Tibial artery (tissue), 4 donors: ENCODE measurements at regions not wholly inside any gene's neighbourhood (a gene's known extent, or its start where the extent isn't known, plus 50 kb on each side); places are given as distances from the start of the nearest gene placed in this dataset.

Experiments
- DNase-seq, 2 donors: peaks; one replicate each; pipeline ENCODE4 v3.0.0-alpha.2; 2019
- H3K27ac ChIP-seq, 2 donors: fragments of 200-600 bp; sonication (generic) in 1 of 2; 1 replicate in 1 of 2; 2 replicates in 1 of 2; pipeline ENCODE4 v1.5.1; 2018 to 2019; ENCODE audit warnings: mild to moderate bottlenecking in 1 of 2
- H3K27me3 ChIP-seq, 2 donors: fragments of 200-600 bp; sonication (generic) in 1 of 2; one replicate each; pipeline versions ENCODE4 v1.5.1 to v1.6.0; 2016 to 2019
- H3K36me3 ChIP-seq, 3 donors: fragments of 200-600 bp; sonication (generic) in 2 of 3; one replicate each; pipeline ENCODE4 v1.5.1; 2016 to 2019; ENCODE audit warnings: mild to moderate bottlenecking in 2 of 3
- H3K4me1 ChIP-seq, 4 donors: fragments of 200-600 bp; sonication (generic) in 2 of 4; 1 replicate in 3 of 4; 2 replicates in 1 of 4; pipeline ENCODE4 v1.5.1; 2016 to 2019
- H3K4me3 ChIP-seq, 2 donors: fragments of 200-600 bp; sonication (generic) in 1 of 2; 1 replicate in 1 of 2; 2 replicates in 1 of 2; pipeline ENCODE4 v1.5.1; 2018 to 2019; ENCODE audit warnings: mild to moderate bottlenecking in 2 of 2
- H3K9me3 ChIP-seq, 3 donors: fragments of 200-600 bp; sonication (generic) in 1 of 3; one replicate each; pipeline ENCODE4 v1.5.1; 2016 to 2019
- CTCF ChIP-seq, 2 experiments: fragments of 200-600 bp in 1 of 2; fragments of 450-650 bp in 1 of 2; IDR thresholded peaks; one replicate each; pipeline ENCODE4 v1.5.1; 2017 to 2019; ENCODE audit warnings: antibody characterized with exemption in 2 of 2, mild to moderate bottlenecking in 1 of 2, moderate library complexity in 1 of 2
- intact Hi-C: fragments of 100-400 bp; cut with DNase I; formaldehyde crosslinking; loops from one replicate; pipeline ENCODE4 v1.15.0; 2023; ENCODE audit warnings: low total_unique reads

- DNase-seq = no peak
- intact Hi-C loops = no loop called here
- TF ChIP-seq CTCF (IDR thresholded peaks at IDR 0.05) = no peak
- H3K27ac ChIP-seq = no peak overlapping the region
- no peaks in the 10 kb centered on the region for H3K9me3 ChIP-seq
- H3K4me3 ChIP-seq = no peak overlapping the region
- no peaks in the 10 kb centered on the region for H3K4me1 ChIP-seq
- no peaks in the 10 kb centered on the region for H3K36me3 ChIP-seq
- H3K27me3 ChIP-seq = no peaks in the 10 kb centered on the region
Measured at GRCh38 chr6:15735567-15736265, 72.9 kb upstream of the DTNBP1 start.

GRCh38 chr6:15734118-15734897 lies 71.5 kb upstream of the DTNBP1 start:
- Histone ChIP-seq H3K4me3 (no peak overlapping the region), H3K4me1 (no peaks in the 10 kb centered on the region), H3K9me3 (no peaks in the 10 kb centered on the region), H3K36me3 (no peaks in the 10 kb centered on the region), H3K27me3 (no peaks in the 10 kb centered on the region), H3K27ac (no peak overlapping the region)
- DNase-seq = no peak
- TF ChIP-seq CTCF (IDR thresholded peaks at IDR 0.05) = no peak
- intact Hi-C loops = no loop called here

- no peak overlapping the region for H3K4me3 ChIP-seq
- intact Hi-C loops = no loop called here
- no peaks in the 10 kb centered on the region for H3K27me3 ChIP-seq
- DNase-seq = no peak
- no peaks in the 10 kb centered on the region for H3K4me1 ChIP-seq
- H3K9me3 ChIP-seq = no peaks in the 10 kb centered on the region
- no peak overlapping the region for H3K27ac ChIP-seq
- H3K36me3 ChIP-seq = no peaks in the 10 kb centered on the region
- TF ChIP-seq CTCF (IDR thresholded peaks at IDR 0.05) = no peak
Measured at GRCh38 chr6:15730922-15731321, 68.1 kb upstream of the DTNBP1 start.

- H3K27me3 ChIP-seq = no peaks in the 10 kb centered on the region
- no peaks in the 10 kb centered on the region for H3K4me1 ChIP-seq
- no peak for DNase-seq
- intact Hi-C loops = no loop called here
- no peak overlapping the region for H3K27ac ChIP-seq
- H3K9me3 ChIP-seq = no peaks in the 10 kb centered on the region
- H3K36me3 ChIP-seq = no peaks in the 10 kb centered on the region
- no peak overlapping the region for H3K4me3 ChIP-seq
- no peak for TF ChIP-seq CTCF (IDR thresholded peaks at IDR 0.05)
Measured at GRCh38 chr6:15730442-15730841, 67.6 kb upstream of the DTNBP1 start.

- H3K36me3 ChIP-seq = no peaks in the 10 kb centered on the region
- H3K27me3 ChIP-seq = no peaks in the 10 kb centered on the region
- intact Hi-C loops = no loop called here
- no peak for TF ChIP-seq CTCF (IDR thresholded peaks at IDR 0.05)
- no peaks in the 10 kb centered on the region for H3K9me3 ChIP-seq
- H3K4me1 ChIP-seq = no peaks in the 10 kb centered on the region
- no peak overlapping the region for H3K4me3 ChIP-seq
- no peak for DNase-seq
- no peak overlapping the region for H3K27ac ChIP-seq
Measured at GRCh38 chr6:15722731-15723130, 59.9 kb upstream of the DTNBP1 start.
